Muscle layer of colon (tissue), 2 donors: ENCODE measurements at regions not wholly inside any gene's neighbourhood (a gene's known extent, or its start where the extent isn't known, plus 50 kb on each side); places are given as distances from the start of the nearest gene placed in this dataset.

Source experiments
- H3K27ac ChIP-seq: one replicate; pipeline ENCODE4 v1.7.0; 2013; ENCODE audit warnings: low read depth, mild to moderate bottlenecking, low read length, moderate library complexity
- H3K27me3 ChIP-seq, 2 donors: one replicate each; pipeline ENCODE4 v1.7.0; 2013; ENCODE audit warnings: low read length in 2 of 2, mild to moderate bottlenecking in 2 of 2; ENCODE audit not compliant: insufficient read depth in 2 of 2, control insufficient read depth in 1 of 2
- H3K36me3 ChIP-seq: one replicate; pipeline ENCODE4 v1.7.0; 2013; ENCODE audit warnings: mild to moderate bottlenecking, low read length; ENCODE audit not compliant: insufficient read depth
- H3K4me1 ChIP-seq: one replicate; pipeline ENCODE4 v1.7.0; 2013; ENCODE audit warnings: mild to moderate bottlenecking, low read length; ENCODE audit not compliant: insufficient read depth
- H3K4me3 ChIP-seq, 2 donors: one replicate each; pipeline ENCODE4 v1.7.0; 2013; ENCODE audit warnings: low read length in 2 of 2, low read depth in 1 of 2, mild to moderate bottlenecking in 1 of 2, moderate library complexity in 1 of 2
- H3K9ac ChIP-seq: one replicate; pipeline ENCODE4 v1.7.0; 2013; ENCODE audit warnings: low read length
- H3K9me3 ChIP-seq: one replicate; pipeline ENCODE4 v1.7.0; 2013; ENCODE audit warnings: mild to moderate bottlenecking, low read length
- donor health status: abdominal sarcoma.
- donor health status: Adenocarcinoma of cecum.

DNA sequence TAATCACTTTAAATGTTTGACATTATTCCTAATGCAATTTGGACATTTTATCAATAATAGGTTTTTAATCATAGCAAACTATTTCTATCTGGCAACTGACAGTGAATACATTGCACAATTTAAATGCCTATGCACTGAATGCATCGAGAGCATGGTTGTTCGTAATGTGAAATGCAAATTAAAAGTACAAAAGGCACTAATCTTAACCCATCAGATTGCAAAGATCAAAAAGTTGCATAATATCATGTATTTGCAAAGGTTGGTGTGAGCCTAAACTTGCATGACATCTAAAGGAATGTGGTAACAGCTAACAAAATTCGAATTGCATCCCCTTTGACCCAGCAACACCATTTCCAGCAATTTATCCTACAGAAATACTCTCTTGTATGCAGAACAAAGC lies 469.9 kb upstream of the IRAK1BP1 start:
- no peak overlapping the region for H3K9ac ChIP-seq
- no peaks in the 10 kb centered on the region for H3K27me3 ChIP-seq
- no peak overlapping the region for H3K27ac ChIP-seq
- H3K9me3 ChIP-seq, result no peaks in the 10 kb centered on the region
- H3K4me3 ChIP-seq, result no peak overlapping the region
- H3K4me1 ChIP-seq, result no peaks in the 10 kb centered on the region
- H3K36me3 ChIP-seq, result no peaks in the 10 kb centered on the region

DNA sequence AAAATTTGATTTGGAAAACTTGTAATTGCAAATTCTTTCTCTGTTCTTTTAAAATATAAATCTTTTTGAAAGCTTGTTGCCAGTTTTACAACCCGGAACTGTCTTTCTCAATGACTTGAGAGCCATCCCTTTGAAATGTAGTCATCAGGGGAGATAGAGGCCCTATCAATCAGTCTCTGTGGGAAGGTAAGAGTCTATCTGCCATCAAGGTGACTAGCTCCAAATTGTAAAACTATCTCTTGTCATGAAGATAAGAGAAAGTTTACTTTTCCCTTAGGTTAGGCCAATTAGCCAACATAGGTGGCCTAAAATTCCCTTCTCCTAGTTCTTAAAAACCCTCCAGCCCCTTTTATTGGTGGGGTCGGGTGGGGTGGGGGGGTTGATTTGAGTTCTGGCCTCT lies 469.1 kb upstream of the IRAK1BP1 start:
- Histone ChIP-seq H3K9ac (no peak overlapping the region), H3K27me3 (no peaks in the 10 kb centered on the region), H3K4me1 (no peaks in the 10 kb centered on the region), H3K27ac (no peak overlapping the region), H3K36me3 (no peaks in the 10 kb centered on the region), H3K4me3 (no peak overlapping the region), H3K9me3 (no peaks in the 10 kb centered on the region)

DNA sequence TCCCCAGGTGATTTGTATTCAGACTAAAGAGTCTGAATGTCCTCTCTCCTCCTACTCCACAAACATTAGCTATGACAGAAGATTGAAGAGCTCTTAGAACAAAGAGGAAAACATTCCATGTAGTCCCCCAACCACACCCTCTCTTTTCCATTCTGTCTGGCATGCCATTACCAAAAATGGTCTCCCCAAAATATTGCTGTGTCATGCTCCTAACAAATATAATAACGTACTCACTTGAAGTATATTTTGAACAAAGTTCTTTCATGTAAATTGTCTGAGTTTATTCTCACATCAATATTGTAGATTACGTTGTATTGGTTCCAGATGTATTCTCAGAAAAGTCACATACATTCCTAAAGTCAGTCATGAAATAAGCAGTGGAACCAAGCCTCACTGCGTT lies 467.3 kb upstream of the IRAK1BP1 start:
- Histone ChIP-seq H3K4me3 (no peak overlapping the region), H3K4me1 (no peaks in the 10 kb centered on the region), H3K36me3 (no peaks in the 10 kb centered on the region), H3K27ac (no peak overlapping the region), H3K9ac (no peak overlapping the region), H3K9me3 (no peaks in the 10 kb centered on the region), H3K27me3 (no peaks in the 10 kb centered on the region)

DNA sequence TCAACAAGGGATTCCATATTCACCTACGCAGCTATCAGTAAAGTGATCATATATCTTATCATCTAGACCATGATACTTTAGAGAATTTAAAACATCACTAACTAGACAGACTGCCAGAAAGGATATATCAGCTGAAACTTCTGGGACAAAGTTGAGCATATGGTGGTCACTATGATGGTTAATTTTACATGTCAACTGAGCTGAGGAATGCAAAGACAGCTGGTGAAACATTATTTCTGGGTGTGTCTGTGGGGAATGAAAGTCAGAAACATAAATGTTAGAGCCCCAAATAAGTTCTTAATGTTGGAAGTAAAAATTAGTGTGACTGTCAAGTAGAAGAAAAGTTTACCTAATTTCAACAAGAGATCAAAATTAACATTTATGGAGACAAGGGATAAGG lies 440.0 kb upstream of the IRAK1BP1 start:
- Histone ChIP-seq H3K4me3 (no peak overlapping the region), H3K9ac (no peak overlapping the region), H3K4me1 (no peaks in the 10 kb centered on the region), H3K27me3 (no peaks in the 10 kb centered on the region), H3K36me3 (no peaks in the 10 kb centered on the region), H3K27ac (no peak overlapping the region), H3K9me3 (no peaks in the 10 kb centered on the region)

DNA sequence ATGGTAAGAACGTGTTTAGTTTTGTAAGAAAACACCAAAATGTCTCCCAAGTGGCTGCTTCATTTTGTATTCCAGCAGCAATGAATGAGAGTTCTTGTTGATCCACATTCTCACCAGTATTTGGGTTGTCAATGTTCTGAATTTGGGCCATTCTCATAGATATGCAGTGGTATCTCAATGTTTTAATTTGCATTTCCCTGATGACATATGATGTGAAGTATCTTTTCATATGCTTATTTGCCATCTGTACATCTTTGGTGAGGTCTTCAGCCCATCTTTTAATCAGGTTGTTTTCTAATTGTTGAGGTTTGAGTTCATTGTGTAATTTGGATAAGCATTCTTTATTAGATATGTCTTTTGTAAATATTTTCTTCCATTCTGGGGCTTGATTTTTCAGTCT lies 436.8 kb upstream of the IRAK1BP1 start:
- no peaks in the 10 kb centered on the region for H3K4me1 ChIP-seq
- no peak overlapping the region for H3K9ac ChIP-seq
- no peaks in the 10 kb centered on the region for H3K36me3 ChIP-seq
- no peaks in the 10 kb centered on the region for H3K9me3 ChIP-seq
- no peaks in the 10 kb centered on the region for H3K27me3 ChIP-seq
- no peak overlapping the region for H3K4me3 ChIP-seq
- no peak overlapping the region for H3K27ac ChIP-seq

DNA sequence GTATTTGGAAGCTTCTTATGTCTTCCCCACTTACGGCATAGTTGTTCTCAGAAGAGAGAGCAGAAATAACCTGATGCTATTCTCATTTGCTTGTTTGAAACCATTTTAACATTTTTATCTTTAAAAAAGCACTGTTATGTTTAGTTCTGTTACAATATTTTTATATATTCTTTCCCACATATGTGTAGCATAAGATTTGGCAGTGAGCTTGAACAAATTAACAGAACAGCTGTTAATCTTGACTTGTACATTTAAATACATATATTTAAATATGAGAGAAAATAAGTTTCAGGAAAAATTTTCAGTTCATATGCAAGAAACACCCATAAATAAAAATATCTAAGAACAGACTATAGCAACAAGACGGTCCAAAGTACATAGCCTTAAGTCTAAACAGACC lies 431.7 kb upstream of the IRAK1BP1 start:
- no peaks in the 10 kb centered on the region for H3K9me3 ChIP-seq
- no peaks in the 10 kb centered on the region for H3K4me1 ChIP-seq
- no peak overlapping the region for H3K27ac ChIP-seq
- no peak overlapping the region for H3K9ac ChIP-seq
- no peaks in the 10 kb centered on the region for H3K27me3 ChIP-seq
- no peak overlapping the region for H3K4me3 ChIP-seq
- H3K36me3 ChIP-seq, result no peaks in the 10 kb centered on the region

DNA sequence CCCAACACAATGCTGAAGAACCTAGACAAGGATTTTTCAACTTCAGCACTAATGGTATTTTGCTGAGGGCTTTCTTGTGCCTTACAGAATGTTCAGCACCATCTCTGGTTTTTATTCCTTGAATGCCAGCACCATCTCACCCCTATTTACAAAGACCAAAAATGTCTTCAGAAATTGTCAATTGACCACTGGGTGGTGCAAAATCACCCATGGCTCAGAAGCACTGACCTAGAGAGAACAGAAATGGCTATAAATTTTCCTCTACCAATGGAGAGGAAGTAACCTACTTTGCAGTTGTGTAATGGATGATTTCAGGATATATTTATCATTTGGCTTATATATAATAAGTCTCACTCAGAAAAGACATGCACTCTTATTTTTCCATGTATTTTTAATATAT lies 431.0 kb upstream of the IRAK1BP1 start:
- Histone ChIP-seq H3K27ac (no peak overlapping the region), H3K36me3 (no peaks in the 10 kb centered on the region), H3K9ac (no peak overlapping the region), H3K4me3 (no peak overlapping the region), H3K9me3 (no peaks in the 10 kb centered on the region), H3K4me1 (no peaks in the 10 kb centered on the region), H3K27me3 (no peaks in the 10 kb centered on the region)

DNA sequence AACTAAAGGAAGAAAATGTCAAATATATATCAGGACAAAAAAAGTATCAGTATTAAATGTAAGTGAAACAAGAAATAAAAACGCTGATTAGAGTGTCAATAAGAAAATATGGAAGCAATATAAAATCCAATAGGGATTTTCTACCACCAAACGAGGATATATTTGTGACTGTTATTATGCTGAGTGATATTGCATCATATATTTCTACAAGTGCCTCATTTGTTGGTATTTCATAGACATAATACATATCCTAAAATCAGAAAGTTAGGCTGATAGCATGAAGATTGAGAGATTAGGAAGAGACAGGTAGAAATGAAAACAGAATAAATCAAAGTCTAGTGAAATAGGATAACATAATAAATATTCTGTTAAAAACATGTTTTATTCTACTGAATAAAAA lies 429.2 kb upstream of the IRAK1BP1 start:
- no peaks in the 10 kb centered on the region for H3K36me3 ChIP-seq
- H3K27me3 ChIP-seq, result no peaks in the 10 kb centered on the region
- H3K4me3 ChIP-seq, result no peak overlapping the region
- no peak overlapping the region for H3K9ac ChIP-seq
- no peaks in the 10 kb centered on the region for H3K4me1 ChIP-seq
- no peak overlapping the region for H3K27ac ChIP-seq
- H3K9me3 ChIP-seq, result no peaks in the 10 kb centered on the region

DNA sequence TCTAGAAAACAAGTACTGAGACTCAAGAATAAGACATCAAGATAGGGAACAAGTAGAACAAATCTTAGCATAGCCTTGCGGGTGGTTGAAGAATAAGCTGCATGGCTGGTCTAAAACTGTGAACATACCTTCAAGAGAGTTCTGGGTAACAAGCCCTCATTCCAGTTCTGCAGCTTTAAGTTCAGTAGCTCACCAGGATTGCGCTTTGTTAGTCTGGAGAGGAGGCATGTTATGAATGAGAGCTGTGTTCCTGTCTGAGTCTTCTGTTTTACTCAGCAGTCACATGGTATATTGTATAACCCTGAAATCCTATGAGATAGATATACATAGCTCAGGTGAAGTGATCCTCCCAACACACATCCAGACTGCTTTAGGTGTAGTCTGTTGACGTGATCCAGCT lies 406.6 kb upstream of the IRAK1BP1 start:
- Histone ChIP-seq H3K9me3 (no peaks in the 10 kb centered on the region), H3K9ac (no peak overlapping the region), H3K4me3 (no peak overlapping the region), H3K27me3 (no peaks in the 10 kb centered on the region), H3K27ac (no peak overlapping the region), H3K4me1 (no peaks in the 10 kb centered on the region), H3K36me3 (no peaks in the 10 kb centered on the region)

DNA sequence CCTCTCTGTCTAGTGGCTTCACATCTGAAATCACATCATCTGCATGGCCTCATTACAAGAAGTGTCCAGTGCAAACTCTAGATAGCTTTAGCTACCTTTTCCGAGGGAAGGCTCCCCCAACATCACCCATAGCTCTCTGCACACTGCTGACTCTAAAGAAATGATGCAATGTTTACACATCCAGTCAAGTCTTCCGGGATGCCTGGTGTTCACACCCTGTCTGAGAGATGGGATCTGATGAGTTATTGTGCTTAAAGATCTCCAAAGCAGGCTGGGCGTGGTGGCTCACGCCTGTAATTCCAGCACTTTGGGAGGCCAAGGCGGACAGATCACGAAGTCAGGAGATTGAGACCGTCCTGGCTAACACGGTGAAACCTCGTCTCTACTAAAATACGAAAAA lies 404.6 kb upstream of the IRAK1BP1 start:
- no peak overlapping the region for H3K4me3 ChIP-seq
- no peaks in the 10 kb centered on the region for H3K27me3 ChIP-seq
- H3K4me1 ChIP-seq, result no peaks in the 10 kb centered on the region
- H3K9ac ChIP-seq, result no peak overlapping the region
- no peaks in the 10 kb centered on the region for H3K36me3 ChIP-seq
- H3K9me3 ChIP-seq, result no peaks in the 10 kb centered on the region
- H3K27ac ChIP-seq, result no peak overlapping the region

DNA sequence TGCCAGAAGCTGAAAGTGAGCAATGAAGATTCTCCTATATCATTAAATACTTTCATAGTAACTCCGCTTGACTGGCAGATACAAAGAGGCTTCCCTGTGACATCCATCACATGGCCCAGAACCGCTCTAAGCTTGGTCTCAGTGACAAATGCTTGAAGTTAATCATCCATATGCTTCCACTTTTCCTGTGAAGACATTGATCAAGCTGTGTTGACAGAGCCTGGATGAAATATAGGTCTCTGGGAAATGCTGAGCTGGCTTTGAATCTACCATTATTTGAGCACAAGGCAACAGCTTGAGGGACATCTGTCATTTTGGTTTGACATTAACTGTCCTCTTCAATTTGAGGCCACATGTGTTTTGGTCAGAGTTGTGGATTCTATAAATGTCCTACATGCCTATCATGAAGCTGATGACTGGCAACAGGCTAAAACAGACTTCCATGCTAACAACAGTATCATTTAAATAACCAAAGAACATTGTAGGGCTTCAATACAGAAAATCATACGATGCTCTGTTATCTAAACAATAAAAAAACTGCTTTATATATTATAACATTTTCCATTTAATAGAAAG lies 402.2 kb upstream of the IRAK1BP1 start:
- Histone ChIP-seq H3K36me3 (no peaks in the 10 kb centered on the region), H3K27me3 (no peaks in the 10 kb centered on the region), H3K9me3 (no peaks in the 10 kb centered on the region), H3K4me1 (no peaks in the 10 kb centered on the region), H3K27ac (no peak overlapping the region), H3K4me3 (no peak overlapping the region), H3K9ac (no peak overlapping the region)

DNA sequence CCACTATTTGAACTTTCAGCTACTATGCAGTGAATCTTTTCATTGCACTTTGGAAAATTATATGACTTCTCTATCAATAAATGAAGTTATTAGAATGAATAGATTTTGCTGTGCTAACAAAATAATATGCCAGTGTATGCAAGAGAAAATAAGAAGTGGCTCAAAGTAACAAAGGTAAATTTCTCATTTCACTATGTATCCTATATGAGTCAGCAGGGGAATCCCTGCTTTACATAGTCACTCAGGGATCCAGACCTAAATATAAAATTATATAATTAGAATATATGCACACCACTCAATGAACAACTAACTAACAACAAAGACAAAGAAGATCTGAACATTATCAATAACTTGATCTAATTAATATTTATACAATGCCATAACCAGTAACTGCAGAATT lies 390.8 kb upstream of the IRAK1BP1 start:
- Histone ChIP-seq H3K9me3 (no peaks in the 10 kb centered on the region), H3K27me3 (no peaks in the 10 kb centered on the region), H3K36me3 (no peaks in the 10 kb centered on the region), H3K4me1 (no peaks in the 10 kb centered on the region), H3K9ac (no peak overlapping the region), H3K27ac (no peak overlapping the region), H3K4me3 (no peak overlapping the region)
